ENCODE measurements at regions not wholly inside any gene's neighbourhood (a gene's known extent, or its start where the extent isn't known, plus 50 kb on each side); places are given as distances from the start of the nearest gene placed in this dataset.

- no peaks in the 10 kb centered on the region for H3K9me3 ChIP-seq (ENCODE audit: low read length)
- no peaks in the 10 kb centered on the region for H3K36me3 ChIP-seq (ENCODE audit: insufficient read depth, low read length)
- no peak overlapping the region for H2AFZ ChIP-seq (ENCODE audit: low read length)
- no peaks in the 10 kb centered on the region for H3K79me2 ChIP-seq (ENCODE audit: insufficient read depth, low read depth, low read length)
- intact Hi-C loops (cut with micrococcal nuclease; ENCODE audit: unreplicated experiment) = no loop called here
- no peak for DNase-seq (ENCODE audit: low spot score)
- H3K27ac ChIP-seq (ENCODE audit: low read depth, low read length, poor library complexity, severe bottlenecking) = no peak overlapping the region
- H3K4me2 ChIP-seq (ENCODE audit: low read length) = no peak overlapping the region
- no peaks in the 10 kb centered on the region for H4K20me1 ChIP-seq (ENCODE audit: insufficient read depth, low read length)
- no peaks in the 10 kb centered on the region for H3K4me1 ChIP-seq (ENCODE audit: insufficient read depth, low read length, poor library complexity, severe bottlenecking)
- H3K4me3 ChIP-seq (ENCODE audit: low read depth, low read length, poor library complexity, severe bottlenecking) = no peak overlapping the region
- no TSS peak for BruUV-seq (replicated peaks)
- ChIA-PET POLR2A (no interaction called here), CTCF (ENCODE audit: unreplicated experiment) (interaction anchor here (0.6 kb wide), 1 partner anchor 34 kb away, joined by 3 read pairs; no protein-coding TSS in a partner anchor)
- no peaks in the 10 kb centered on the region for H3K9me2 ChIP-seq (ENCODE audit: insufficient read depth, low read length)
- no peak for TF ChIP-seq CTCF (conservative IDR thresholded peaks at IDR 0.05; ENCODE audit: low read length)
- no peak for TF ChIP-seq EZH2phosphoT487 (IDR thresholded peaks at IDR 0.05; ENCODE audit: borderline replicate concordance, low read depth, low read length)
Measured at GRCh38 chr10:78508955-78509748, 475.5 kb downstream of the RPS24 start.

- intact Hi-C loops (cut with micrococcal nuclease; ENCODE audit: unreplicated experiment) = no loop called here
- TF ChIP-seq CTCF (conservative IDR thresholded peaks at IDR 0.05; ENCODE audit: low read length) (no peak), EZH2phosphoT487 (IDR thresholded peaks at IDR 0.05; ENCODE audit: borderline replicate concordance, low read depth, low read length) (no peak)
Measured at GRCh38 chr10:78510566-78511323, 477.1 kb downstream of the RPS24 start.

More at GRCh38 chr10:78510566-78511323, 477.1 kb downstream of the RPS24 start:
- no peaks in the 10 kb centered on the region for H3K9me3 ChIP-seq (ENCODE audit: low read length)
- no peaks in the 10 kb centered on the region for H3K9me2 ChIP-seq (ENCODE audit: insufficient read depth, low read length)
- no peaks in the 10 kb centered on the region for H4K20me1 ChIP-seq (ENCODE audit: insufficient read depth, low read length)
- no peak overlapping the region for H3K4me3 ChIP-seq (ENCODE audit: low read depth, low read length, poor library complexity, severe bottlenecking)
- no peaks in the 10 kb centered on the region for H3K79me2 ChIP-seq (ENCODE audit: insufficient read depth, low read depth, low read length)
- no peaks in the 10 kb centered on the region for H3K36me3 ChIP-seq (ENCODE audit: insufficient read depth, low read length)
- no peaks in the 10 kb centered on the region for H3K4me1 ChIP-seq (ENCODE audit: insufficient read depth, low read length, poor library complexity, severe bottlenecking)
- no peak for DNase-seq (ENCODE audit: low spot score)
- H3K27ac ChIP-seq (ENCODE audit: low read depth, low read length, poor library complexity, severe bottlenecking) = no peak overlapping the region
- H3K4me2 ChIP-seq (ENCODE audit: low read length) = no peak overlapping the region
- H2AFZ ChIP-seq (ENCODE audit: low read length) = no peak overlapping the region
- ChIA-PET POLR2A (interaction anchor here (0.7 kb wide), 1 partner anchor 122 kb away, joined by 4 read pairs; no protein-coding TSS in a partner anchor), CTCF (ENCODE audit: unreplicated experiment) (no interaction called here)
- no TSS peak for BruUV-seq (replicated peaks)

All from OCI-LY7 (cell line).